Skin of body (tissue), 1 donor: ENCODE measurements at regions not wholly inside any gene's neighbourhood (a gene's known extent, or its start where the extent isn't known, plus 50 kb on each side); places are given as distances from the start of the nearest gene placed in this dataset.
"Not testable (repeated sequence)": the region's sequence is repeated elsewhere in the genome, so short reads cannot be mapped to it uniquely, and the experiment has no call there.

Source experiments
- DNase-seq: peaks from one replicate; lab custom pipeline; 2025; lab: John Stamatoyannopoulos, UW

DNA sequence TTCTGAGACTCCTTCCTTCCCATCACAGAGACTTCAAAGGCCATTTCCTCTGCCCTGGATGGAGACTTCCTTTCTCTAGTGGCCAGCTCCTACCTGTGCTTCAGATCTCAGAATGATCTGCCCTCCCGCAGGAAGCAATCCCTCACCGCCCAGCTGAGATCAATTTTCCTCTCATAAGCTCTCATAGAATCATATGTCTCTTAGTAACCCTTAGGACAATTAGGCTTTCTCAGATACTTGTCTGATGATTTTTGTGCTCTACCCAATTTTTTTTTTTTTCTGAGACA is 212.6 kb upstream of the PRSS58 start:
- DNase-seq, result no peak

DNA sequence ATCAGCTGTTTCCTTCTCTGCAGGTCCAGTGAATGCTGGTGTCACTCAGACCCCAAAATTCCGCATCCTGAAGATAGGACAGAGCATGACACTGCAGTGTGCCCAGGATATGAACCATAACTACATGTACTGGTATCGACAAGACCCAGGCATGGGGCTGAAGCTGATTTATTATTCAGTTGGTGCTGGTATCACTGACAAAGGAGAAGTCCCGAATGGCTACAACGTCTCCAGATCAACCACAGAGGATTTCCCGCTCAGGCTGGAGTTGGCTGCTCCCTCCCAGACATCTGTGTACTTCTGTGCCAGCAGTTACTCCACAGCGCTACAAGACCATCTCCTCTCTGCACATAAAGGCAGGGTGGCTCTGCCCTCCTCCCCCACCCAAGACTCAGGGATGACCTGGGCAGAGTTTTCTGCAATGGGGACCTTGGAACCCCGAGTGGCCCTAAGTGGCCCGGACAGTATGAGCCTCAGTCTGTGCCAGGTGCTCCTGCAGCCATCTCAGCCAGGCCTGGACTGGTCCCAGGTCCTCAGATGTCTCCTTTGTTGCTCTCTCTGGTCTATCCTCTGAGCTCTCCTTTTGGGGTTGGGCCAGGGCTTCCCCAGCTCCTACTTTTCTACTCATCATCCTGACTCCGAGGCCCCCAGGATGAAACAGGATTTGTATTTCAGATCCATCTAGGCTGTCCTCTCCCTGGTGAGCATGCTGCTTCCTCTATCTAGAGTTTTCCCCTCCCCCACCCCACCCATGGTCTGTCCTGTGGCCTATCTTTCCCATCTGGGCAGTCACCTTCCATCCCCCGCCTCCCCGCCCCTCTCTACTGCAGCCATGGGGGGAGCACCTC is 212.1 kb upstream of the PRSS58 start:
- DNase-seq, result no peak

DNA sequence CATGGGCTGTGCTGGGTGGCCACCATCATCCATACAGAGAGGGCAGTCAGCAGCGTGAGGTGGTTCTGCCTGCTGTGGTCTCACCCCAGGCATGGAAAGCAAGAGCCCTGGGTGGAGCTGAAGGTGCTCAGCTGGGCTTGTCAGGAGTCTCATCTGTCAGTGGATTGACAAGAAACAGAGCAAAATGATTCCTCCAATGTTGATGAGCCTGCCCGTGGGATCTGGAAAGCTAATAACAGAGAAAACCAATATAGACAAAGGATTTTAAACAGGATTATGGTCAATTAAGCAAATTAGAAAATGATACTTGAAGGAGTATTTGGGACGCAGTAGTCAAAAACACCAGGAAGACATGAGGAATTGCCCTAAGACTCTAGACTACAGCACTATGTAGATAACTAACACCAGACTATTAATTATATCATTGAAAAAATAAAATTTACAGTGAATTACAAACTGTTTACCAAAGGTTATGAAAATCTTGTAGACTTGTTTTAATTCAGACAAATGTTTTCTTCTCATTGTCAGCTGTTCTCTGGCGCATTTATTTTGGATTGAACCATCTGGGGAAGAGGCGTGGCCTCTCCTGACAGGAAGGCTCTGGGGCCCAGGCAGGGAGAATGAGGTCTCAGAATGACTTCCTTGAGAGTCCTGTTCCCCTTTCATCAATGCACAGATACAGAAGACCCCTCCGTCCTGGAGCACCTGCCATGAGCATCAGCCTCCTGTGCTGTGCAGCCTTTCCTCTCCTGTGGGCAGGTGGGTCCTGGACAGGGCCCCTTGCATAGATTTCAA is 211.2 kb upstream of the PRSS58 start:
- DNase-seq, result no peak

DNA sequence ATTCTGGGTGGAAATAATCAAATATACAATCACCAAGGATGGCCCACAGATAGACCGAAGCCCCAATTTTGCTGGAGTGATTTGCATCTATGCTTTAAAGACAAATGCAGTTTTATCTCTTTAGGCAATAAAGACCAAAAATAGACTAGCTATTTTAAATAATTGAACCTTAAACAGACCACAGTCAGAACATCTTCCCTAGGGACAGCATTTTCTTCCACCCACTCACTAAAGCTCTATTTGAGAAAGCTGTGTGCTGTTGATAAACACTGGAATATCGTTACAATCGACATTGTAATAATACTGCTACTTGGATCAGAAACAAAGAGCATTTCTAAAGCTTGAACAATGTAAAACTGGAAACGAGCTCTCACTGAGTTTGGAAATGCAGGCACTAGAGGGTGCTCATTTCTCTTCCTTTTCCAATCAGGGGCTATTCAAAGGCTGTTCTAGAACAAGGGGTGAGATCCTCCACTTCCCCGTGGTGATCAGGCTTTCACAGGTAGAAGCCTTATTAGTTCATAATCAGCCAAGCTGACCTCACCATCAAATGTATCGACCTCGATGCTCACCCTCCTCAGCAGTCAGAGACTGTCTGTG is 209.3 kb upstream of the PRSS58 start:
- not testable (repeated sequence) for DNase-seq

DNA sequence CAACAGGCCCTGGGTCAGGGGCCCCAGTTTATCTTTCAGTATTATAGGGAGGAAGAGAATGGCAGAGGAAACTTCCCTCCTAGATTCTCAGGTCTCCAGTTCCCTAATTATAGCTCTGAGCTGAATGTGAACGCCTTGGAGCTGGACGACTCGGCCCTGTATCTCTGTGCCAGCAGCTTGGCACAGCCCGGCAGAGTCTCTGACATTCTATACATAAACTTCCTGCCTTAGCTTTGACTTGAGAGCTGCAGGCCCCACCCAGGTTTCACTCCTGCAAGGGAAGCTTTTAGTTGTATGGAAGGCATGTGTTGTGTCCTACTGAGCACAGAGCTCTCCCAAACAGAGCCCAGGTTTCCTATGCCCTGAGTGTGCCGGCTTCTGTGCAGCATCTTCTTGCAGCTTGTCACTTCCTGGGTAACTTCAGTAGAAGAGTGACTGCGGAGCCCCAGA is 205.6 kb upstream of the PRSS58 start:
- DNase-seq, result no peak

DNA sequence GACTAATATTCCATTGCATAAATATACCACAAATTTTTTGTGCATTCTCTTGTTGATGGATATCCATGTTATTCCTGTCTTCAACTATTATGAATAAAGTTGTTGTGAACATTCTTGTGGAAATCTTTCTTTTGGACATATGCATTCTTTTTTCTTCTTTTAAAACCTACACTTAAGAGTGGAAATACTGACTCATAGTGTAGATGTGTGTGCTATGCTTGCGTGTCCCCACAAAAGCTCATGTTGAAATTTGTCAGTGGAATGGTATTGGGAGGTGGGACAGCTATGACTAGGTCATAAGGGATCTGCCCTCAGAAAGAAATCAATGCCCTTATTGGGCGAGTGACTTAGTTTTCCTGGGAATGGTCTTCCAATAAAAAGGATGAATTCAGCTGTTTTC is 203.6 kb upstream of the PRSS58 start:
- DNase-seq, result no peak

DNA sequence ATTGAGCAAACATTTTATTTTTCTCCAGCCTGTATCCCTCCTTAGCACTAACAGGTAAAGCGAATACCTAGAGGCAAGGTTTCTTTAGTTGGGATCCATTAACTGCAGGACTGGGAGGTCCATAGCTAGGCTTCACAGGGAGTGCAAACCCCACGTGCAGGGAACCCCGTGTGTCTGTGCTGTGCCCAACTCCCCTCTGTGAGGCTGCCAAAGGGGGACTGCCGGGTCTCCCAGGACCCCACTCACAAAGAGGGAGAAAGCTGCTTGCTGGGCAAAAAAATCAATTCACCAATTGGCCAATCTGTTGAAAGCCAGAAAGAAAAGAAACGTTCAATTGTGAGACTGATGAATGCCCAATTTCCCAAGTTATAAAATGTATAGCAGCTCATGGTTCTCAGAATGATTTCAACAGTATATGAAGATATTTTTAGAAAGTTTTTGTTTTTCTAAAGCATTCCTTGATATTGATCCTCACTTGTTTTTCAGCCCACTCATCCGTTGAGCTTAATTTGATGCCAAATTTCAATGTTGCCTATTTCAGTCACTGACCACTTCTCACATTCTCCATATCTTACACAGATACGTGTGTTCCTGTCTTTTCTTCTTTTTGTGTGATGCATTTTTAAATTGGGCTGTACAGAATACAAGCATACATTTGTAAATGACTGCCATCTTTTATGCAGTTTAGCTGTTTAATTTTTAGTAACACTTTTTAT is 202.7 kb upstream of the PRSS58 start:
- no peak for DNase-seq

DNA sequence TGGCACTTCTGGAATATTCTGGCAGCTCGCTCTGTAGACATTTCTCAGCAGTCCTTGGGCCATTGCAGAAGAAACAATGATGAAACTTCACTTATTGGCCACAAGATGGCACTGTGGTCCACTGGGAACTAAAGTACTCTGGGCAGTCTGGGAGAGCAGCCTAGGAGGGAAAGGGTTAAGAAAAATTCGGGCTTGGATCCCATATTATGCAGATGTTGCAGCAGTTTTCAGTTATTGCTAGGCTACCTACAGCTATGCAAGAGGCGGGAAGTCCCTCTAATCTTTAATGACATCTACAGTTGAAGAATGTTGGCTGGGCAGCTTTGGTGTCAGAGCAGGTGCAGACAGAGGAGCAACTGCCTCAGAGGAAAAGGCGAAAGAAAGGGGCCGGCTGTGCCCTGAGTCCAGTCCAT is 201.7 kb upstream of the PRSS58 start:
- DNase-seq, result peak; percentile 52

DNA sequence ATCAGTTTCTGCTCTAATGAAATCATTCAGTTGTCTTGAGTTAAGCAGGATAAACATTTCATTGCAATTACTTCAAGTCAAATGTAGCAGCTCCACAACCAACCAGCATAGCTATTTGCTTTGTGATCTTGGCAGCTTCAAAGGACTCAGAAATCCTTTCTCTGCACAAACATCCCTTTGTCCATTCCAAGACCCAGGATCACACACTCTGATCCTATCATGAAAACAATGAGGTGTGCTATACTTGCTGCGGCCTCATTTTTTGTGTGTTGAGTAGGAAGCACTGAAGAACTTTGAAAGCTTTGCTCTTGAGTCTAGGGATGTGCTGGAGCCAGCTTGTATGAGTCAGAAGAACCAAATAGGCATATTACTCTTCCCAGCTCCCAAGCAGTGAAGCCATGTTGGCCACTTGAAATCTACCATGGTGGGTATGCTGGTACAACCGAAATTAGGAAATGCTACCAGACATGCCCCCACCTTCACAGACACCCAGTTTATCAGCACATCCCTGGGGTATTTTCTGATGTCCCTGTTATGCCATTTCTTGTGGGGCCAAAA is 199.4 kb upstream of the PRSS58 start:
- DNase-seq, result no peak

DNA sequence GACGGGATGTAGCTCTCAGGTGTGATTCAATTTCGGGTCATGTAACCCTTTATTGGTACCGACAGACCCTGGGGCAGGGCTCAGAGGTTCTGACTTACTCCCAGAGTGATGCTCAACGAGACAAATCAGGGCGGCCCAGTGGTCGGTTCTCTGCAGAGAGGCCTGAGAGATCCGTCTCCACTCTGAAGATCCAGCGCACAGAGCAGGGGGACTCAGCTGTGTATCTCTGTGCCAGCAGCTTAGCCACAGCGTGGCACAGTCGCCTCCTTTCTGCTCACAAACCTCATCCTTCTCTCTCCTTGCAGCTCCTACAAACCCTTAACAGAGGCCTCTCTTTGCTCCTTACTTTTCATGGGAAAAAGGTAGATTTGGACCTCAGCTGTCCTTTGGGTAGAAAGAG is 197.5 kb upstream of the PRSS58 start:
- DNase-seq, result no peak

DNA sequence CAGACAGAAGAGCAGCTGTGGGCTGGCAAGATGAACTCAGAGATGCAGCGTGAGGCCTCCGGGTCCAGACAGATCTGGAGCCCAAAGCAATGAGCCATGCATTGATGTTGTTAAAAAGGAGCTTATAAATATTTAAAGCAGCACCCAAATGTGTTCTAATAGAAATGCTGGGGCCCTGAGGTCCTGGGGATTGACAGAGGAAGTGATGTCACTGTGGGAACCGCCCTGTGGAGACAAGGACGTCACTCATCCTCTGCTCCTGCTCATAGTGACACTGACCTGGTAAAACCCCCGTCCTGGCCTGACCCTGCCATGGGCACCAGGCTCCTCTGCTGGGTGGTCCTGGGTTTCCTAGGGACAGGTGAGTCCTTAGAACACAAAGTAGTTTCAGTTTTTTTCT is 197.0 kb upstream of the PRSS58 start:
- DNase-seq, result no peak

DNA sequence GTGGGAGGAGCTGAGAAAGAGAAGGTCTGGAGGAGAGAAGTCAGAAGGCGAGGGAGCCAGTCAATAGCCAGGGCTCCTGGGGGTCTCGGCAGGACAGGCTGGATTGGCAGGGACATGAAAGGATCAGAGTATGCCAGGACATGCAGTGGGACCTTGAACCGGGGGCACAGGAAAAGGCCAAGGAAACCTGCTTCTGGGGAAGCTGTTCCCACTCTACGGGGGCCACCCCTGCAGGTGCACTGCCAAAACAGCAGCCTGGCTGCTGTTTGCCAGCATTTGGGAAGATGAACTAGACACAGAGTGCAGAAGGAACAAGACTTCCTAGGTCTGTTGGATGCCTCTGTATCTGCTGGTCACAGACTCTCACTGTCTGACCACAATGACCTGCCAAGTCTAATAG is 194.9 kb upstream of the PRSS58 start:
- DNase-seq, result no peak

DNA sequence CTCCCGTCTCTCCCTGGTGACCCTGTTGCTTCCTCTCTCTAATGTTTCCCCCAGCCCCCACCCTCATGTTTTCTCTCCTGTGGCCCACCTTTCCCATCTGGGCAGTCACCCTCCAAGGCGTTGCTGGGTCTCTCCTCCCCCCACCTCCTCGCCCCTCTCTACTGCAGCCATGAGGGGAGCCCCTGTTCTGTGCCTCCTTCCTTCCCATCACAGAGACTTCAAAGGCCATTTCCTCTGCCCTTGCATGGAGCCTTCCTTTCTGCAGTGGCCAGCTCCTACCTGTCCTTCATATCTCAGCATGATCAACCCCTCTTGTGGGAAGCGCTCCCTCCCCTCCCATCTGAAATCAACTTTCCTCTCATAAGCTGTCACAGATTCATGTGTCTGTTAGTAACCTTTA is 194.0 kb upstream of the PRSS58 start:
- DNase-seq, result no peak

DNA sequence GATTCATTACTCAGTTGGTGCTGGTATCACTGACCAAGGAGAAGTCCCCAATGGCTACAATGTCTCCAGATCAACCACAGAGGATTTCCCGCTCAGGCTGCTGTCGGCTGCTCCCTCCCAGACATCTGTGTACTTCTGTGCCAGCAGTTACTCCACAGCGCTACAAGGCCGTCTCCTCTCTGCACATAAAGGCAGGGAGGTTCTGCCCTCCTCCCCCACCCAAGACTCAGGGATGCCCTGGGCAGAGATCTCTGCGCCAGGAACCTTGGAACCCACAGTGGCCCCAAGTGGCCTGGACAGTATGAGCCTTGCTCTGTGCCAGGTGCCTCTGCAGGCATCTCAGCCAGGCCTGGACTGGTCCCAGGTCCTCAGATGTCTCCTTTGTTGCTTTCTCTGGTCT is 193.4 kb upstream of the PRSS58 start:
- no peak for DNase-seq

DNA sequence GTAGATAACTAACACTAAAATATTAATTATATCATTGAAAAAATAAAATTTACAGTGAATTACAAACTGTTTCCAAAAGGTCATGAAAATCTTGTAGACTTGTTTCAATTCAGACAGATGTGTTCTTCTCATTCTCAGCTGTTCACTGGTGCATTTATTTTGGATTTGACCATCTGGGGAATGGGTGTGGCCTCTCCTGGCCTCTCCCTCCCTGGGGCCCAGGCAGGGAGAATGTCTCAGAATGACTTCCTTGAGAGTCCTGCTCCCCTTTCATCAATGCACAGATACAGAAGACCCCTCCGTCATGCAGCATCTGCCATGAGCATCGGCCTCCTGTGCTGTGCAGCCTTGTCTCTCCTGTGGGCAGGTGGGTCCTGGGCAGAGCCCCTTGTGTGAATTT is 192.8 kb upstream of the PRSS58 start:
- DNase-seq, result no peak

DNA sequence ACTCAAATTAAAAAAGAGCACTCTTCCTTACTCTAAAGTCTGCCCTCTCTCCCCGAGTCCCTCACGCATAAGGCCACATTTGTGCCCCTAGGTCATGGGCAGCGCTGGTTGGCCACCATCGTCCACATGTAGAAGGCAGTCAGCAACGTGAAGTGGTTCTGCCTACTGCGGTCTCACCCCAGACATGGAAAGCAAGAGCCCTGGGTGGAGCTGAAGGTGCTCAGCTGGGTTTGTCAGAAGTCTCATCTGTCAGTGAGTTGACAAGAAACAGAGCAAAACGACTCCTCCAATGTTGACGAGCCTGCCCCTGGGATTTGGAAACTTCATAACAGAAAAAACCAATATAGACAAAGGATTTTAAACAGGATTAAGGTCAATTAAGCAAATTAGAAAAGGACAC is 192.3 kb upstream of the PRSS58 start:
- DNase-seq, result no peak

DNA sequence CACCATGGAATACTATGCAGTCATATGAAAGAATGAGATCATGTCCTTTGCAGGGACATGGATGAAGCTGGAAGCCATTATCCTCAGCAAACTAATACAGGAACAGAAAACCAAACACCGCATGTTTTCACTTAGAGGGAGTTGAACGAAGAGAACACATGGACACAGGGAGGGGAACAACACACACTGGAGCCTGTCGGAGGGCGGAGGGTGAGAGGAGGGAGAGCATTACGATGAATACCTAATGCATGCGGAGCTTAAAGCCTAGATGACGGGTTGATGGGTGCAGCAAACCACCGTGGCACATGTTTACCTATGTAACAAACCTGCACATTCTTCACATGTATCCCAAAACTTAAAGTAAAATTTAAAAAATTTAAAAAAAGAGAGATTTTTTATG is 191.0 kb upstream of the PRSS58 start:
- DNase-seq, result not testable (repeated sequence)

DNA sequence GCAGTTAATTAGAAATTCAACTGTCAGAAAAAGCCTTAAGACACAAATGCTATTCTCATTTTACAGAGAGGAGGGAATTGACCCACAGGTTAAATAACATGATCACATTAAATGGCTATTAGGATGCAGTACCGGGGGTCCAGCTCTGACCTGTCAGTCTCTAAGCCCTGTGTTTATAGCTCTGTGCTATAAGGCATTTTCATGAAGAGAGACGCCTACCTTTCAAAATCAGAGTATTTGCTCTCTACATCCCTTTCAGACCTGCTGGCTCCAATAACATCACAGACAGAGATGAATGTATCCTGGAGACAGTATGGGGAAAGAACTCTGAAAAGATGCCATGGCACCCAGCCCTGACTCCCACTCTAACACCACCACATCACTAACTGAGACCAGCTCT is 189.9 kb upstream of the PRSS58 start:
- no peak for DNase-seq

DNA sequence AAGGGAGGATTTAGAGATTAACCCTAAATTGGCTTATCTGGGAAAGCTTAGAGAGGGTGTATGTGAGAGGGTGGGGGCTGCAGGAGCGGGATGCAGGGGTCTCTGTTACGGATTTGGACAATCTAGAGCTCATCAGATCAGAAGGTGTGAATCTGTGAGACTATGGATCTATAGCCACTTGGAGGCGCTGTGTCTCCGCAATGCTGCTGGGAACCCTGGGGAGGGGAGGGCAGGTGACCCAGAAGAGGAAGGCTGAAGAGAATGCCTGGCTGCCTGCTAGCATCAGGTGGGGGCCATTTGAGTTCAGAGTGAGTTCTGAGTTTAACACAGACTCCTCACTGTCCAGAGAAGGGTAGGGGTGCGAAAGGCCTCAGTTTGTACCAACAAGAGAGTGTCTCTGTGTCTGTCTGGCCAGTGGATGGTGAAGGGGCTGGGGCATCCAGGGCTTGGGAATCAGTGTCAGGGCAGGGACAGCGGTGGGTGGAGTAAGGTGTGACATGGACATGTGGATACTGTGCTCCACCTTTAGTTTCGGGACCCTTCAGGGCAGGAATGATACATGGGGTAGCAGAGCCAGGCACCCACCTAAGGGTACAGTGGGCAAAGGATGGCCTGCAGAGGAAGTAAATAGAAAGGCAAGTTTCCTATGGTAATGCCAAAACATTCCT is 187.3 kb upstream of the PRSS58 start:
- DNase-seq, result no peak

DNA sequence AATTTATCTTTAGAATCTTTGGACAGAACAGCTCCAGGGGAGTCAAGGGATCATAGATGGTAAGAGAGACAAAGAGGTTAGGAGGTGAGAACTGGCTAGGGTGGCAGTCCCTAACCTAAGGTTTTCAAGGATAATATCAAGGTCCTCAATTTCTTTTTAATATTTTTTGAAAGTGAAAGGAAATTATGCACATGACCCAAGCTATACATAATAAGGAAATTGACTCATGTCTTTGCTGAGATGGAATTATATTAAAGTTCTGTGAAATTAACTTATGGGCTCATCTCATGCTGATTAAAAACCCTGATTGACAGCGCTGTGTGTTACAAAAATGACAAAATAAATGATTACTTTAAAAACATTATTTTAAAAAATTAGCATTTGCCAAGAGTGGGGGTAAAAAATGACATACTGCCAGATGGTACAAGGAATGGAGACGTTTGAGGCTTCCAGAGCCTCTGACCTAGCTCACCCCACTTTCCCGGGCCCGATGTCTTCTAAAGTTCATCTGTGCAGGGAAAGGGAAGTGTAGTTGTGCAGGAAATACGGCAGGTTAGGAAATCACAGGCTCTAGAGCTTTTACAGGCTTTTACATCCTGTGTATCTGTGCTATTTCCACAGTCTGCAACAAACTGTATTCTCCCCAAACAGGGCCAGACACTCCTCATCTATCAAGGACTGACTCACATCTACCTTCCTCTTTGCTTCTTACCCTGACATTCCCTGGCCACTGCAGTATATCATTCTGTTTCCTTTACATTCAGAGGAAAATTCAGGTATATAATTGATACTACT is 185.6 kb upstream of the PRSS58 start:
- no peak for DNase-seq
